ENCODE measurements at regions not wholly inside any gene's neighbourhood (a gene's known extent, or its start where the extent isn't known, plus 50 kb on each side); places are given as distances from the start of the nearest gene placed in this dataset.
"Not testable (repeated sequence)": the region's sequence is repeated elsewhere in the genome, so short reads cannot be mapped to it uniquely, and the experiment has no call there.

DNA sequence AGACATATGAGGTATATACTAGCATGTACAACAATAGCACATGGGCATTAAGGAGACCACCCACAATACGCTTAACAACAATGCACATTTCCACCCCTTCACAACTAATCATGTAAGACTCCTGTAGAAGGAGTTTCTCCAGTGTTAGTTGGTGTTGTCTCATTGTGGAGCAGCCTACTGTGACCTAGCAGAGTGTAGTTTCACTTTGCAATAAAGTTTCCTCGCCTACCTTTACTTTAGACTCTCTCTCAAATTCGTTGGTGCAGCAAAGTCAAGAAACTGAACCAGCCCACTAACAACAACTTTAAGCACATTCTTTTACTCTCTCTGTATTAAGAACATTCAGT, 863.6 kb downstream of the FAM181B start:
- DNase-seq, result no peak

DNA sequence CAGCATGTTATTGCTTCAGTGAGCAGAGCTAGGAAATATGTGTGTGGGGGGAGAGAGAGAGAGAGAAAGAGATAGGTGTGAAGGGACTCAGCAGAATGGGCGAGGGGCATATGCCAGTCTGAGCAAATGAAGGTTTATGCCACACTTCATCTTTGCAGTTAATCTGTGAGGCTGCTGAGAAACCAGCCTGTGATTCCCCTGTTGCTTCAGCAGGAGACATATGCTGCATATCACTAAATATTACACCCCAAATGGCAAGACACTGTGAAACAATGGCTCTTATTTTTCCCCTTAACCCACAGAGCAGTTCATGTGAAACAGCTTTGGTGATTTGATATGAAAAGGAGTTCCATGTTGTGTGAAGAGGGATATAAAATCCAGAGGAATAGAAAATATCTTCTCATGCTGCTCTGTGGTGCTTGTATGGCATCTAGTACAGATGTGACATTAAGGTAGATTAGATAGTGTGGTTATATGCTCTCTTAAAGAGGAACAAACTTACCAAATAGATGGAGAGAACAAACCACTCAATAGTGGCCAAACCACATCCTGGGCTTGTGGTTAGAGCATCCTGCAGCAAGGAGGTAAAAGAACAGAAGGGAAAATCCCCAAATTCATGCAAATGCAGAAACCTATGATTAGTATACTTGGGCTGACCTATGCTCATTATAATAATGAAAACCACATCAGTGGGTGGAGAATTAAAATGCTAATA, 864.2 kb downstream of the FAM181B start:
- no peak for DNase-seq

DNA sequence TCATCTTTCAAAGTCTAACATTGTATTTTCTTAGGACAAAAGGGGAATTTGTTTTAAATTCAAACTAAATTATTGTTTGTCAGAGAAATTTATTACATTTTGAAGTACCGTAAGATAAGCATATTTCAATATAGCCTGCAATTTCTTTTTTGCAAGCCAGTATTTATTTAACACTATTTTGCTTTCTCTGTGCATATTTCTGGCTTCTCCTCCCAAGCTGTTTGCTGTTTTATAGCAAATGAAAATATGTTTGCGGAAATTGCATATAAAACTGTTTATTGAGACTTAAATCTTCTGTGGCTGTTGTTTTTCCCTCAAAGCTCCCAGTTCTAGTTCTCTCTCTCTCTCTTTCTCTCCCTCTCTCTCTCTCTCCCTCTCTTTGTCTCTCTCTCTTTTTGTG, 866.8 kb downstream of the FAM181B start:
- no peak for DNase-seq

DNA sequence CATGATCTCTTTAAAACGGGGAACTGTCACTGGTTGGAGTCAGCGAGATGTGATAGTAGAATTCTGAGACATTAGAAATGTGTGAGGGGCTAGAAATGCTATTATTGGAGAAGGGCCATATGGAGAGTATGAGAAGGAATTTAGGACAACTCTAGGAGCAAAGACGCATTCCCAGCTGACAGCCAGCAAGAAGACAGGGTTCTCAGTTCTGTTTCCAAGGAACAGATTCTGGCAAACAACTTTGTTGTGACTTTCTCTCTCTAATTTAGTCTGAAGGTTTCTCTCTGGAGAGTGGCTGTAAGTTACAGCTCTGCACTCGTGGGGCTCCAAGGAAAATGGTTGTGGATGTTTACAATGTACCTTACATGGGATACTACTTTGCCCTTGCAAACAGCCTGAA, 876.3 kb downstream of the FAM181B start:
- DNase-seq, result no peak

DNA sequence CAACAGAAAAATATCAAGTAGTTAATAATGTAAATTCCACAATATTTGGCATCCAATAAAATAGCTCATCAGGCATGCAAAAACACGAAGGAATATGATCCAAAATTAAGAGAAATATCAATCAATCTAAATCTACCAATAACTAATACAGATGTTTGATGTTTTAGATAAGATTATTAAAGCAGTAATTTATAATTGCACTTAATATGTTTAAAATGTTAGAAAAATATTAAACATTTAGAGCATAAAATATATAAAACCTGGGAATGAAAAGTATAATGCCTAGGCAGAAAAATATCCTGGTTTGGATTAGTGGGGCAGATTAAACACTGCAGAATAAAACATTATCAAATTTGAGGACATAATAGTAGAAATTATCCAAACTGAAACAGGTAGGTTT, 879.9 kb downstream of the FAM181B start:
- no peak for DNase-seq

DNA sequence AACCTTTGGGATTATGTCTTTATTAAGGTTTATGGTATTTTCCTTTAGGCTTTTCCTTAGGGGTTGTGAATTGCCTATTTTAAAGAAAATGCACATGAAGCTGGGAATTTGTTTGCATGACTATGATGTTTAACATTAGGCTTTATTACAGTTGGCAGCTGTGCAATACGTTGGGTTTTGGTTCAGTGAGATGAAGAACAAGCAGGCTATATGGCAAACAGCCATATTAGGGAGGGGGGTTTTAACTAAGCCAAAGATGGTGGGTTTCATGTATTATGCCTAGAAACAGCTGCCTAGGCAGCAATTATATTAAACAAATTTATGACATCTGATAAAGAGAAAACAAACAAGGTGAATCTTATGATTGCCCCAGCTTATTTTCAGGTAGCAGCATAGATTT, 880.8 kb downstream of the FAM181B start:
- no peak for DNase-seq

DNA sequence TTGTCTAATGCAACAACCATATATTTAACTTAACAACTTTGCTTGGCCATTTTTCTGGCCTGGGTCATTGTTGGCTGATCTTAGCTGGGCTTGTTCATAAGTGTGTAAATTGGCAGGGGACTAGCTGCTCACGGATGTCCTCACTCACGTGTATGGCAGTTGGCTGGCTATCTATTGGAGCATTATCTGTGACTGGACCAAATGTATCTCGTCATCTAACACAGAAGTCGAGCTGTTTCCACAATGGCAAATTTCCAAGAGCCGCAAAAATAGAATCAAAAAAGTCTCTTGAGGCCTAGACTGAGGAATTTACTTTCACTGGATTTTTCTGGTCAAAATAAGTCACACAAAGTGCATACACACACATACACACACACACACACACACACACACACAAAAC, 893.3 kb downstream of the FAM181B start:
- DNase-seq, result no peak

DNA sequence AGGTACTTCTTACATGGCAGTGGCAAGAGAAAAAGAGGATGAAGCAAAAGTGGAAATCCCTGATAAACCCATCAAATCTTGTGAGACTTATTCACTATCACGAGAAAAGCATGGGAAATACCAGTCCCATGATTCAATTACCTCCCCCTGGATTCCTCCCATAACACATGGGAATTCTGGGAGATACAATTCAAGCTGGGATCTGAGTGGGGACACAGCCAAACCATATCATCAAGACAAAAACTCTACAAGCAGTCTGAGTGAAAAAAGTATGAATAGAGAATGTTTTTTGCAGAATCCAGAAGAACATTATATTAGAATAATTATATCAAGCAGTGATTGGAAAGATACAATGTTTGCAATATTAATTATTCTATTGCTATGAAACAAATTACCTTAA, 893.7 kb downstream of the FAM181B start:
- no peak for DNase-seq

DNA sequence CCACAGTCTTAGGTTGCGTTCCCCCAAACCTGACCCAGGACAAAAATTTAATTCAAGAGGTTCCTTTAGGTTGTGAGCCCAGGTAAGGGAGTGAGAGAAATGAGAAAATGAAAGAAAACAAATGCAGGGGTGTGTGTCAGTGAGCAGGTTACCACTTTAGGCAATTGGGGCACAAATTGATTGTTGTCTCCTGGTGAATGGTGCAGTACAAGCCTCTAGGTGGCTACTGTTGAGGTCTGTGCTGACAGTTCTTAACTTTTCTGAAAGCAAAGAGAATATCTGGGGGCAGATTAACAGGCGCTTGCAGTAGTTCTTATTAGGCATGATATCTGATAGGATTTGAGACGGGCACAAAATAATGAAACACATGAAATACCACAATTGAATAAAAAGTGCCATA, 894.6 kb downstream of the FAM181B start:
- no peak for DNase-seq

DNA sequence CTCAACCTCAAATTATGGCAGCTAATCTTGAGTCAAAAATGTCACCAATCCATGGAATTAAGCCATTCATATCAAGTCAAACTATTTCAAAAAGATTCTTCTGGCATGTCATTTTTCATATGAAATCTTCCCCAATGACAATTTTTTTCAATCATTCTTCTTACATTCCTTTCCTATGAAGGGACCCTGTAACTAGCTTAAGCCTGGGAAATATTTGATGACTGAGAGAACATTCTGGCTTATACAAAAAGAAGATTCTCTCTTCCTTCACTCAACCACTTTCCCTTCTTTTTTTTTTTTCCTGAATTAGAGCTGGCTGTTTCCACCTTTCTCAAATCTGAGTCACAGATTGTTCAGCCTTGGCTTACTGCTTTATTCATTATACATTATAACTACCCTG, 903.7 kb downstream of the FAM181B start:
- no peak for DNase-seq

DNA sequence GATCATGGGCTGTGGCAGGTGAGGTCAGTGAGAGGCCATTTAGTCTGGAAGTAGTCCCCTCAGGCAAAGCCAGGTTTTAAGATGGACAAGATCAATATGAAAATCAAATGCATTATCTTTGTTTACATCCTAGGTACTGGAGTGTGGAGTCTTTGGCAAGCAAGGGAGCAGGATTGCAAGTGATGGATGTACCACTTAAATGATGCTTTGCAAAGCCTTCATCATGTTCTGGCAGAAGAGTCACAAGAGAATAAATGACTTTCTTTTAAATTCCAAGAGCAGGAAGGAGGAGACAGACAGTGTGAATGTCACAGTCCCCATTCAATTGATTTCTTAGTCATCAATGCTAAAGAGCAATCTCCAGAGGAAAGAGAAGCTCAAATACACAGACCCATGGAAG, 908.3 kb downstream of the FAM181B start:
- no peak for DNase-seq

DNA sequence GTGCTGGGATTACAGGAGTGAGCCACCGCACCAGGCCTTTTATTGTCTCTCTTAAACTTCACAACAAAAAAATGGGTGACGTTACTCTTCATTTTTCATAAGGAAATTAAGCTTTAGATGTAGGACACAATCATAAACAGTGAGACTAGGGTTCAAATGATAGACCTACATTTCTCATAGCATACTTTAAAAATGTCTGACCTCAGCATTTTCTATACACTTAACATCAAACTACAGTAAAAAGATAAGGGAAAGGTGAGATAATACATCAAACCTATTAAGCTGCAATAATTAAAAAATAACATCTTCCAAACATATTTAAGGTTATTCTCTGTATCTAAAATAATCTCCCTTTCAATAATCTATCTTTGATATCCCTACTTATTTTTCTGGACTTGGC, 914.2 kb downstream of the FAM181B start:
- DNase-seq, result no peak

DNA sequence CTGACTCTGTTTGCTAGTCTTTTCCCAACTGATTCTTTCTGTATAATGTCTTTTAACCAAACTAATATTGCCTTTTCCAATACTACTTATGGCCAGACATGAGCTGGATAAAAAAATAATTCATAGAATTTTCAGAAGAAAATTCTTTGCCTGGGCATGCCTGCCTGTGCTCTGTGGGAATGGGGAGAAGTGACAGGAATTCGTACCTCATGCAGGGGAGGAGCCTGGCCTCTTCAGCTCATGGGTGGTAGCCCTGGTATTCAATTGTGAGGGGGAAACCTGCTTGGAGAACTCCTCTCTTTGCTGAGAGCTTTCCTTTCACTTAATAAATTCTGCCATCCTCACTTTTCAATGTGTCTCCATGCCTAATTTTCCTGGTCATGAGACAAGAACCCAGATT, 928.8 kb downstream of the FAM181B start:
- no peak for DNase-seq

DNA sequence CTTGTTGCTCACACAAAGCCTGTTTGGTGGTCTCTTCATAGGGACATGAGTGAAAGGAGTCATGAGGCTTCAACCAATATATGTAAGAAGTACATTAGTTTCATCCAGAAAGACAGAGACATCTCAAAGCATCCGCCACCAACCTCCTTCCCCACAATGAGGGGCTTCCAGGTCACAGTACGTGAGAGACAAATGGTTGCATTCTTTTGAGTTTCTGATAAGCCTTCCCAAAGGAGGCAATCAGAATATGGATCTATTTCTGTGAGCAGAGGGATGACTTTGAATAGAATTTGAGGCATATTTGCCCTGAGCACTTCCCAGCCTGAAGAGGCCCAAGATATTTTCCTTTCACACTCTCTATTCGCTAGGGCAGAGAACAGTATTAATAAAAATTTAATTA, 931.1 kb downstream of the FAM181B start:
- no peak for DNase-seq

DNA sequence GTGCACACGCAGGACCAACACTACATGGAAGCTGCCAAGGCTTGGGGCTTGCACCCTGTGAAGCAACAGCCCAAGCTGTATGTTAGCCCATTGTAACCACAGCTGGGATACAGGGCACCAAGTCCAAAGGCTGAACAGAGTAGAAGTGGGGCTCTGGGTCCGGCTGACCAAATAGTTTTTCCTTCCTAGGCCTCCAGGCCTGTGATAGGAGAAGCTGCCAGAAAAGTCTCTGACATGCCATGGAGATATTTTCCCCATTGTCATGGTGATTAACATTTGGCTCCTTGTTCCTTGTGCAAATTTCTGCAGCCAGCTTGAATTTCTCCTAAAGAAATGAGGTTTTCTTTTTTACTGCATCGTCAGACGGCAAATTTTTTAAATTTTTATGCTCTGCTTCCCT, 941.2 kb downstream of the FAM181B start:
- no peak for DNase-seq

DNA sequence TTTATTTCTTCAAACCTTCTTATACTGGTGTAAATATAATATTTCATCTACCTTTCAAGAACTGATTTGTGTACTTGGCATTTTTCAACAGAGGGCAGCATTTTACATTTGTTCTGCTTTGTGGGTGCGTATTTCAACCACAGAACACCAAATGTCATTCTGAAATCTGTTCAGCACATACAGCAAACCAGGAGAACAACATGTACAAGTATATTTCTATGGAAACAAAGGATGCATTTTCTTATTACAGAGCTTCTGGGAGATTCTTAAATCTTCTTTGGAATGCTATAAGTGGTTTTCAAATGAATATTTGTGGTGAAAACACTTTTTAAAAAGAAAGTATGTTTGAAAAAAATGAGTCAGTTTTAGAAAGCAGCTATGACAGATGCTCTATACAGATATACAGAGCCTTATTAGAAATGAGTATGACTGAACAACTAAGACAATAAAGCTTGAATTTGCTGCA, 946.0 kb downstream of the FAM181B start:
- no peak for DNase-seq

DNA sequence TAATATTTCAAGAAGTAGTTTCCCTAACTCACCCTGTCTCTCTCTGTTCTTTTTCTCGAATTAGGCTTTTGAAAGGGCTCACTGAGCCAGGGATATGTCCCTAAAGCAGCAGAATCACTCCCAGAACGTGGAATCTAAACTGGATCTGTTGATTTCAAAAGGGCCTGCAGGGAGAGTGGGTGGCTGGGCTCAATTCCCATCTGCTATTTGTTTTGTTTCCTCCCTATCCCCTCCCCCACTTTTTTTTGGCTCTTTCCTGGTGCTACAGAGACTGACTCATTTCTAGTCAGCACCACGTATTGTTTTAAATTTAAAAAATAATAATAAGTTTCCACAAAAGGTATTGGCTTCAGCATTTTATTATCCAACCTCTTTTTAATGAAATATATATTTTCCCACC, 961.5 kb downstream of the FAM181B start:
- DNase-seq, result no peak

DNA sequence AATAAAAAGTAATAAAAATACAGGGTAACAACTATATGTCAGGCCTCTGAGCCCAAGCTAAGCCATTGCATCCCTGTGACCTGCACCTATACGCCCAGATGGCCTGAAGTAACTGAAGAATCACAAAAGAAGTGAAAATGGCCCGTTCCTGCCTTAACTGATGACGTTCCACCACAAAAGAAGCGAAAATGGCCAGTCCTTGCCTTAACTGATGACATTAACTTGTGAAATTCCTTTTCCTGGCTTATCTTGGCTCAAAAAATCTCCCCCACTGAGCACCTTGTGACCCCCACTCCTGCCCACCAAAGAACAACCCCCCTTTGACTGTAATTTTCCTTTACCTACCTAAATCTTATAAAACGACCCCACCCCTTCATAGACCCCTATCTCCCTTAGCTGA, 963.8 kb downstream of the FAM181B start:
- not testable (repeated sequence) for DNase-seq

DNA sequence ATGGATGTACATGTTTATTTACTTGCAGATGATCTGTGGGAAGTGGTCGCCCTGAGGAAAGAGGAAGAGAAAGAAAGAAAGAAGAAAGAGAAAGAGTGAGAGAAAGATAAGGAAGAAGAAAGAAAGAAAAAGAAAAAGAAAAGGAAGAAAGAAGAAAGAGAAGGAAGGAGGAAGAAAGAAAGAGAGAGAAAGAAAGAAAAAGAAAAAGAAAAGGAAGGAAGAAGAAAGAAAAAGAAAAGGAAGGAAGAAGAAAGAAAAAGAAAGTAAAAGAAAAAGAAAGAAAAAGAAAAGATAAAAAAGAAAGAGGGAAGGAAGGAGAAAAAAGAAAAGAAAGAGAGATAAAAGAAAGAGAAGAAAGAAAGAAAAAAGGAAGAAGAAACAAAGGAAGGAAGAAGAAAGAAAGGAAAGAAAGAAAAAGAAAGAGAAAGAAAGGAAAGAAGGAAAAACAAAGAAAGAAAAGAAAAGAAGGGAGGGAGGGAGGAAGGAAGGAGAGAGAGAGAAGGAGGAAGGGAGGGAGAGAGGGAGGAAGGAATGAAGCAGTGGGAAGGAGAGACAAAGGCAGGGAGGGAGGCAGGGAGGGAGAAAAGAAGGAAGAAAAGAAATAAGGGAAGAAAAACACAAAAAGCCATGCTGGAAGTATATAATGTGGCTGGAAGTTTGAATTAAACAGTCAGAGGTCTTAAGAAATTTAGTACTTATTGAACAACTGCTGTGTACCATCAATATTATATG, 976.6 kb downstream of the FAM181B start:
- no peak for DNase-seq

DNA sequence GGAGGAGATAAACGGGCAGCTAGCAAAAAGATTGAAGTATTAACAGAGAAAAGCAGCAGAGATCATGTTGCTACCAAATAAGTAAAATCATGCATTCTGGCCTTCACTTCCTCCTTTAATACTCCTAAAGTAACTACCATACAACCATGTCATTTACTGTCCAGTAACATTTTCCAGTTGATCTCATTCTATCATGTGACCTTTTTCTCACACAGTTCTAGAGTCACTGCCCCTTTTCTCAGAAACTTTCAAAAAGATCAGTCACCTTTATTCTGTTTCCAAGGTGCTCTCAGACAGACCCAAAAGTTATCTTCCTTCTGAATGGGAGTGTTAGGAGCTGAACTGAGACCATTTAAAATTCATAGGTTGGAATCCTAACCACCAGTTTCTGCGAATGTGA, 984.4 kb downstream of the FAM181B start:
- no peak for DNase-seq

DNA sequence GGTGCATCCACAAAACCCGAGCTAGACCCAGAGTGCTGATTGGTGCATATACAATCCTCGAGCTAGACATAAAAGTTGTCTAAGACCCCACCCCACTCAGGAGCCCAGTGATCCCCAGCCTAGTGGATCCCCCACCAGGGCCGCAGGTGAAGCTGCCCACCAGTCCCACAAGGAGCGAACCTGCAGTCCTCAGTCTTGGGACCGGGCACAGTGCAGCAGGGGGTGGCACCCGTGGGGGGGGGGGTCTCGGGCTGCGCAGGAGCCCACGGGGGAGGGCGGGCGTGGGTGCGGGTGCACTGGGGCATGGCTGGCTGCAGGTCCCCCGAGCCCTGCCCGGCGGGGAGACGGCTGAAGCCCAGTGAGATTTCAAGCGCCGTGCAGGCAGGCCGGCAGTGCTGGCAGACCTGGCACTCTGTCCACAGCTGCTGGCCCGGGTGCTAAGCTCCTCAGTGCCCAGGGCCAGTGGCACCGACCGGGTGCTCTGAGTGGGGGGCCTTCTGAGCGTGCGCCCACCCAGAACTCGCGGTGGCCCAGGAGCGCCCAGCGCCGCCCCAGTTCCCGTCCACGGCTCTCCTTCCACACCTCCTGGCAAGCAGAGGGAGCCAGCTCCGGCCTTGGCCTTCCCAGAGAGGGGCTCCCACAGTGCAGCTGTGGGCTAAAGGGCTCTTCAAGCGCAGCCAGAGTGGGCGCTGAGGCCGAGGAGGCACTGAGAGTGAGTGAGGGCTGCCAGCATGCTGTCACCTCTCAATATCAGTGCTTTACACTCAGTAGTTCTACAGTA, 989.1 kb downstream of the FAM181B start:
- DNase-seq, result no peak

DNA sequence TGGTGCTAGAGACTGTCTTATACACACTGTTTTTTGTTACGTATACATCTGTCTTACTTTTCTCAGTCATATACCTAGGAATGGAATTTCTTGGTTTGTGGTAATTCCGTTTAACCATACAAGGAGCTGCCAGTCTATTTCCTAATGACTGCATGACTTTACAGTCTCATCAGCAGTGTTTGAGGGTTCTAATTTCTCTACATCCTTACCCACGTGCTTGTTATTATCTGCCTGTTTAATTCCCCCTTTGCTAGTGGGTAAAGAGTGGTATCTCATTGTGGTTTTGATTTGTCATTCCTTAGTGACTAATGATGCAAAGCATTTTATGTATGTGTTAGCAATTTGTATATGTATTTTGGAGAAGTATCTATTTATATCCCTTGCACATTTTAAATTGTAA, 1008.0 kb downstream of the FAM181B start:
- DNase-seq, result no peak

DNA sequence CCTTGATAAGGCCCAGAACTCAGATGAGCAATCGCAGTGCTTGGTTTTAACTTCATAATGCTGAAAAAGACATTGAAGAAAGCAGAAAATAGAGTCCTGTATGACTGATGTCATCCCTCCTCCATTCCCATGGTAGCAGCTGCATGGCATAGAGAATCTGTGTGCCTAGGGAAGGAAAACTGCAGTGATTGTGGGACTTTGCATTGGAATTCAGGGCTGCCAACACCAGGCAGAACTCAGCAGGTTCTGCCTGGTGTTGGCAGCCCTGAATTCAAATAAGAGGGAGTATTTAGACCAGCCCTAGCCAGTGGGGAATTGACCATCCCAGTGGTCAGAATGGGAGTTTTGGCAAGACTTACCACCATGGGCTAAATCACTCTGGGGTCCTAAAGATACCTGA, 1016.0 kb downstream of the FAM181B start:
- DNase-seq, result no peak

DNA sequence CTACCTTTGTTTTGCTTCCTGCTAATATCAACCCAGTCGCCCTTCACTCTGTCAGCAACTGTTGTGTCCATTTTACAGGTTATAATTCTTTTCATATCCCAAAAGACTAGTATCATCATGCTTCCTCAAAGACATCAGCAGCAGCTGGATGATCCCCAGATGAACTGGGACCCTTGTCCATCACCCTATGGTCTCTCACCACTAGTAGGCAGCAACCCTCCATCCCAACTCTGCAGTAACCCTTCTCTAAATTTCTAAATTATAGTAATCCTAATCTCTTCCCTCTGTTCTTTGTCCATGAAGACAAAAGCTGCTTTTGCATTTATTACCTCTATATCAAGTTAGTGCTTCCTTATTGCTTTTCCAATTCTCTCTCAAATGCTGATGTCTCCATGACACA, 1025.8 kb downstream of the FAM181B start:
- no peak for DNase-seq

All from inflammatory macrophage (primary cell).